Caco-2 (cell line): ENCODE measurements at regions not wholly inside any gene's neighbourhood (a gene's known extent, or its start where the extent isn't known, plus 50 kb on each side); places are given as distances from the start of the nearest gene placed in this dataset.

Experiments
- BruUV-seq: library from RNA; stranded (reverse); fragments of 400-500 nt; replicated peaks from 2 replicates; lab custom pipeline; 2021; lab: Mats Ljungman, UMichigan
- CTCF ChIA-PET: fragments of 300-600 bp; sonication (Branson Sonifier 250); formaldehyde crosslinking; loops from one replicate; lab custom pipeline; 2022; ENCODE audit warnings: antibody characterized with exemption; lab: Charles Lee
- POLR2A ChIA-PET: fragments of 300-600 bp; sonication (Branson Sonifier 250); formaldehyde crosslinking; loops from one replicate; lab custom pipeline; 2022; ENCODE audit warnings: antibody characterized with exemption; lab: Charles Lee
- DNase-seq, 2 experiments: peaks; one replicate each; pipeline versions ENCODE4 v3.0.0 to v3.0.0-alpha.2; 2020 to 2022
- H3K27me3 ChIP-seq: replicated peaks from 2 replicates; pipeline ENCODE4 v1.6.0; 2011; ENCODE audit warnings: low read length; ENCODE audit not compliant: control insufficient read depth, insufficient read depth
- H3K36me3 ChIP-seq: 2 replicates; pipeline ENCODE4 v1.5.1; 2011; ENCODE audit warnings: low read length; ENCODE audit not compliant: control insufficient read depth, insufficient read depth
- H3K4me1 ChIP-seq: fragments of 250-450 bp; sonication (Bioruptor Pico); 2 replicates; pipeline ENCODE4 v1.5.1; 2020; ENCODE audit warnings: mild to moderate bottlenecking
- H3K4me3 ChIP-seq: 2 replicates; pipeline ENCODE4 v1.5.1; 2011; ENCODE audit warnings: low read depth, mild to moderate bottlenecking, control low read depth, low read length
- H3K9me3 ChIP-seq: fragments of 250-450 bp; sonication (Bioruptor Pico); 2 replicates; pipeline ENCODE4 v1.5.1; 2020; ENCODE audit warnings: mild to moderate bottlenecking, moderate library complexity
- H3K27ac Mint-ChIP-seq: one replicate; pipeline ENCODE4 v1.8.0; 2022; ENCODE audit warnings: mixed read lengths; ENCODE audit not compliant: unreplicated experiment
- H3K27me3 Mint-ChIP-seq: one replicate; pipeline ENCODE4 v1.8.0; 2022; ENCODE audit warnings: mixed read lengths; ENCODE audit not compliant: insufficient read depth, unreplicated experiment
- H3K36me3 Mint-ChIP-seq: one replicate; pipeline ENCODE4 v1.8.0; 2022; ENCODE audit warnings: mild to moderate bottlenecking, mixed read lengths; ENCODE audit not compliant: insufficient read depth, unreplicated experiment
- H3K4me1 Mint-ChIP-seq: one replicate; pipeline ENCODE4 v1.8.0; 2022; ENCODE audit warnings: low read depth, mixed read lengths; ENCODE audit not compliant: unreplicated experiment
- H3K4me3 Mint-ChIP-seq: one replicate; pipeline ENCODE4 v1.8.0; 2022; ENCODE audit warnings: mild to moderate bottlenecking, moderate library complexity, mixed read lengths; ENCODE audit not compliant: unreplicated experiment
- H3K9me3 Mint-ChIP-seq: one replicate; pipeline ENCODE4 v1.8.0; 2022; ENCODE audit warnings: mixed read lengths; ENCODE audit not compliant: unreplicated experiment
- CTCF ChIP-seq, 2 experiments: fragments of 200-600 bp in 1 of 2; IDR thresholded peaks; 1 replicate in 1 of 2; 2 replicates in 1 of 2; pipeline versions ENCODE4 v1.5.1 to v1.8.0; 2011 to 2022; ENCODE audit warnings: antibody characterized with exemption in 1 of 2, control low read depth in 1 of 2, inconsistent platforms in 1 of 2, low read depth in 1 of 2, low read length in 1 of 2, mild to moderate bottlenecking in 1 of 2, moderate library complexity in 1 of 2; ENCODE audit not compliant: insufficient read depth in 1 of 2, severe bottlenecking in 1 of 2, unreplicated experiment in 1 of 2
- intact Hi-C: fragments of 100-400 bp; cut with micrococcal nuclease; formaldehyde crosslinking; loops from one replicate; pipeline ENCODE4 v1.10.0; 2022; ENCODE audit not compliant: unreplicated experiment

GRCh38 chr4:155600244-155600643 is 66.4 kb upstream of the GUCY1A1 start:
- no peaks in the 10 kb centered on the region for H3K9me3 Mint-ChIP-seq
- H3K4me1 Mint-ChIP-seq, result no peaks in the 10 kb centered on the region
- Histone ChIP-seq H3K9me3 (no peaks in the 10 kb centered on the region), H3K36me3 (no peaks in the 10 kb centered on the region), H3K27me3 (no peaks in the 10 kb centered on the region), H3K4me3 (no peak overlapping the region), H3K4me1 (no peaks in the 10 kb centered on the region; the same call in 1 of the 2 replicates)
- H3K36me3 Mint-ChIP-seq, result no peaks in the 10 kb centered on the region
- no peak overlapping the region for H3K4me3 Mint-ChIP-seq
- POLR2A ChIA-PET, result no interaction called here
- no peaks in the 10 kb centered on the region for H3K27me3 Mint-ChIP-seq
- no peak for DNase-seq
- no peak overlapping the region for H3K27ac Mint-ChIP-seq
- BruUV-seq, result no TSS peak
- no peak for TF ChIP-seq CTCF (IDR thresholded peaks at IDR 0.05; ENCODE audit: insufficient read depth in 1 of 2, low read depth in 1 of 2, low read length in 1 of 2, severe bottlenecking in 1 of 2, unreplicated experiment in 1 of 2)
- intact Hi-C loops, result no loop called here
- CTCF ChIA-PET, result no interaction called here

- ChIA-PET POLR2A (no interaction called here), CTCF (no interaction called here)
These were observed 67.1 kb upstream of the GUCY1A1 start for GRCh38 chr4:155599596-155599995.

DNA sequence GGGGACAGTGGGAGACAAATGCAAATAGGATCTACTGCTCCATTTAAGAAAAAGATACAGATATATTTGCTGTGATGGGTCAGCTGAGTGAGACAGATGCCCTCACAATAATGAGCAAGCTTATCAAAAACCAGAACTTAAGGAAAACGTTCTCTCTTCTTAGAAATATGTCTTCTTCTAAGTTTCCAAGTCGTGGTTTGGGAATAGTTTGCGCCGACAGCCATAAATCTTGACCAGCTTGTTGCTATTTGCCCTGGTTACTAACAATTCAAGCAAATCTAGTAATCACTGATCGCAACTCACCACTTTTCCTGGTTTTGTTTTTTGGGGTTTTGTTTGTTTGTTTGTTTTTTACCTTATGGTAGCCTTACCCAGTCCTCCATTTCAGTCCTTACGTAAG is 67.6 kb upstream of the GUCY1A1 start:
- DNase-seq, result no peak
- Mint-ChIP-seq H3K9me3 (no peaks in the 10 kb centered on the region), H3K4me1 (no peaks in the 10 kb centered on the region), H3K4me3 (no peak overlapping the region), H3K27ac (no peak overlapping the region), H3K36me3 (no peaks in the 10 kb centered on the region), H3K27me3 (no peaks in the 10 kb centered on the region)
- no peak for TF ChIP-seq CTCF (IDR thresholded peaks at IDR 0.05; ENCODE audit: insufficient read depth in 1 of 2, low read depth in 1 of 2, low read length in 1 of 2, severe bottlenecking in 1 of 2, unreplicated experiment in 1 of 2)
- no TSS peak for BruUV-seq
- Histone ChIP-seq H3K27me3 (no peaks in the 10 kb centered on the region), H3K36me3 (no peaks in the 10 kb centered on the region), H3K9me3 (no peaks in the 10 kb centered on the region), H3K4me1 (no peaks in the 10 kb centered on the region; the same call in 1 of the 2 replicates), H3K4me3 (no peak overlapping the region)
- intact Hi-C loops, result no loop called here
- CTCF ChIA-PET, result no interaction called here
- POLR2A ChIA-PET, result no interaction called here

More at GRCh38 chr4:155599596-155599995, 67.1 kb upstream of the GUCY1A1 start:
- no peaks in the 10 kb centered on the region for H3K27me3 ChIP-seq
- H3K27me3 Mint-ChIP-seq, result no peaks in the 10 kb centered on the region
- H3K9me3 ChIP-seq, result no peaks in the 10 kb centered on the region
- no peak overlapping the region for H3K27ac Mint-ChIP-seq
- H3K4me1 Mint-ChIP-seq, result no peaks in the 10 kb centered on the region
- no TSS peak for BruUV-seq
- no peak overlapping the region for H3K4me3 ChIP-seq
- H3K4me1 ChIP-seq, result no peaks in the 10 kb centered on the region; the same call in 1 of the 2 replicates
- no peaks in the 10 kb centered on the region for H3K36me3 Mint-ChIP-seq
- intact Hi-C loops, result no loop called here
- DNase-seq, result no peak
- no peaks in the 10 kb centered on the region for H3K9me3 Mint-ChIP-seq
- TF ChIP-seq CTCF (IDR thresholded peaks at IDR 0.05; ENCODE audit: insufficient read depth in 1 of 2, low read depth in 1 of 2, low read length in 1 of 2, severe bottlenecking in 1 of 2, unreplicated experiment in 1 of 2), result no peak
- no peak overlapping the region for H3K4me3 Mint-ChIP-seq
- H3K36me3 ChIP-seq, result no peaks in the 10 kb centered on the region
